Umbilical cord (tissue), 1 donor: ENCODE measurements at regions not wholly inside any gene's neighbourhood (a gene's known extent, or its start where the extent isn't known, plus 50 kb on each side); places are given as distances from the start of the nearest gene placed in this dataset.
"Not testable (repeated sequence)": the region's sequence is repeated elsewhere in the genome, so short reads cannot be mapped to it uniquely, and the experiment has no call there.

Source experiments
- DNase-seq: peaks from one replicate; pipeline ENCODE4 v3.0.0-alpha.2; 2015; ENCODE audit warnings: low spot score

- DNase-seq = no peak
These were observed 233.4 kb downstream of the SQOR start for GRCh38 chr15:45868109-45868691.

- DNase-seq = no peak
These were observed 234.3 kb downstream of the SQOR start for GRCh38 chr15:45869034-45869668.

- no peak for DNase-seq
These were observed 236.5 kb downstream of the SQOR start for GRCh38 chr15:45871121-45871855.

GRCh38 chr15:45873781-45874180, 239.0 kb downstream of the SQOR start:
- DNase-seq = no peak

GRCh38 chr15:45874566-45874965, 239.7 kb downstream of the SQOR start:
- not testable (repeated sequence) for DNase-seq

- DNase-seq = no peak
These were observed 249.5 kb downstream of the SQOR start for GRCh38 chr15:45884289-45884688.

GRCh38 chr15:45884755-45885445, 250.1 kb downstream of the SQOR start:
- DNase-seq = no peak

- no peak for DNase-seq
These were observed 251.0 kb downstream of the SQOR start for GRCh38 chr15:45885801-45886200.

- peak; percentile 88 for DNase-seq
These were observed 256.9 kb downstream of the SQOR start for GRCh38 chr15:45891766-45892165.

GRCh38 chr15:45892182-45892581, 257.4 kb downstream of the SQOR start:
- DNase-seq = peak; percentile 22

GRCh38 chr15:45903283-45903682, 268.5 kb downstream of the SQOR start:
- no peak for DNase-seq

- DNase-seq = no peak
These were observed 269.2 kb downstream of the SQOR start for GRCh38 chr15:45904019-45904418.

GRCh38 chr15:45906230-45906629, 271.4 kb downstream of the SQOR start:
- DNase-seq = peak; percentile 28

GRCh38 chr15:45910671-45911070, 275.8 kb downstream of the SQOR start:
- peak; percentile 15 for DNase-seq

- no peak for DNase-seq
These were observed 278.6 kb downstream of the SQOR start for GRCh38 chr15:45913451-45913850.

- DNase-seq = no peak
These were observed 279.6 kb downstream of the SQOR start for GRCh38 chr15:45914425-45914824.

- DNase-seq = no peak
These were observed 284.0 kb downstream of the SQOR start for GRCh38 chr15:45918839-45919238.

GRCh38 chr15:45919806-45920205, 285.0 kb downstream of the SQOR start:
- peak; percentile 52 for DNase-seq

- DNase-seq = peak; percentile 20
These were observed 286.5 kb downstream of the SQOR start for GRCh38 chr15:45921376-45921775.

- no peak for DNase-seq
These were observed 287.1 kb downstream of the SQOR start for GRCh38 chr15:45921978-45922377.

- DNase-seq = no peak
These were observed 306.5 kb downstream of the SQOR start for GRCh38 chr15:45941367-45941766.

- no peak for DNase-seq
These were observed 308.4 kb downstream of the SQOR start for GRCh38 chr15:45943240-45943639.
